ENCODE measurements at regions not wholly inside any gene's neighbourhood (a gene's known extent, or its start where the extent isn't known, plus 50 kb on each side); places are given as distances from the start of the nearest gene placed in this dataset.

- no peak overlapping the region for H3K27ac Mint-ChIP-seq
- peaks cover 0 to 10% (median 0%) of the 10 kb centered on the region in 9 donors for H3K9me3 Mint-ChIP-seq
- no peaks in the 10 kb centered on the region for H3K36me3 Mint-ChIP-seq
- DNase-seq, result no peak
- ATAC-seq, result no peak
- POLR2A ChIA-PET, result no interaction called here
- no peak overlapping the region for H3K4me3 Mint-ChIP-seq
- peaks cover 0 to 4% (median 0%) of the 10 kb centered on the region in 5 donors for H3K27me3 Mint-ChIP-seq
- no peaks in the 10 kb centered on the region for H3K4me1 Mint-ChIP-seq
These were observed 394.4 kb downstream of the DOK5 start for GRCh38 chr20:54869765-54870164.

- no peaks in the 10 kb centered on the region for H3K36me3 Mint-ChIP-seq
- POLR2A ChIA-PET, result no interaction called here
These were observed 389.9 kb downstream of the DOK5 start for GRCh38 chr20:54865273-54865672.

GRCh38 chr20:54860716-54861115, 385.3 kb downstream of the DOK5 start:
- H3K27ac Mint-ChIP-seq, result no peak overlapping the region
- ATAC-seq, result no peak
- POLR2A ChIA-PET, result no interaction called here

More at GRCh38 chr20:54865273-54865672, 389.9 kb downstream of the DOK5 start:
- H3K27me3 Mint-ChIP-seq, result peaks cover 0 to 12% (median 7%) of the 10 kb centered on the region in 5 donors
- no peak overlapping the region for H3K27ac Mint-ChIP-seq
- DNase-seq (no peak), ATAC-seq (no peak)
- H3K4me1 Mint-ChIP-seq, result no peaks in the 10 kb centered on the region
- H3K4me3 Mint-ChIP-seq, result no peak overlapping the region
- peaks cover 0 to 6% (median 0%) of the 10 kb centered on the region in 9 donors for H3K9me3 Mint-ChIP-seq

GRCh38 chr20:54856202-54856601, 380.8 kb downstream of the DOK5 start:
- Mint-ChIP-seq H3K4me3 (no peak overlapping the region), H3K36me3 (no peaks in the 10 kb centered on the region), H3K4me1 (no peaks in the 10 kb centered on the region), H3K27ac (no peak overlapping the region), H3K9me3 (peaks cover 2 to 16% (median 9%) of the 10 kb centered on the region in 9 donors), H3K27me3 (peaks cover 0 to 16% (median 0%) of the 10 kb centered on the region in 5 donors)
- ATAC-seq, result no peak
- POLR2A ChIA-PET, result no interaction called here
- DNase-seq, result no peak

More at GRCh38 chr20:54860716-54861115, 385.3 kb downstream of the DOK5 start:
- Mint-ChIP-seq H3K9me3 (peaks cover 2 to 16% (median 9%) of the 10 kb centered on the region in 9 donors), H3K36me3 (no peaks in the 10 kb centered on the region), H3K4me1 (no peaks in the 10 kb centered on the region), H3K4me3 (no peak overlapping the region), H3K27me3 (peaks cover 0 to 12% (median 9%) of the 10 kb centered on the region in 5 donors)
- no peak for DNase-seq

GRCh38 chr20:54849741-54850140, 374.3 kb downstream of the DOK5 start:
- no peaks in the 10 kb centered on the region for H3K36me3 Mint-ChIP-seq
- H3K4me1 Mint-ChIP-seq, result no peaks in the 10 kb centered on the region
- ATAC-seq (no peak), DNase-seq (no peak)
- no peak overlapping the region for H3K27ac Mint-ChIP-seq
- H3K9me3 Mint-ChIP-seq, result peaks cover 0 to 10% (median 0%) of the 10 kb centered on the region in 9 donors
- no peak overlapping the region for H3K4me3 Mint-ChIP-seq
- peaks cover 0 to 9% (median 6%) of the 10 kb centered on the region in 5 donors for H3K27me3 Mint-ChIP-seq
- POLR2A ChIA-PET, result no interaction called here

GRCh38 chr20:54848984-54849538, 373.7 kb downstream of the DOK5 start:
- DNase-seq (no peak), ATAC-seq (no peak)
- POLR2A ChIA-PET, result no interaction called here
- H3K27me3 Mint-ChIP-seq, result peaks cover 0 to 9% (median 4%) of the 10 kb centered on the region in 5 donors
- no peak overlapping the region for H3K4me3 Mint-ChIP-seq
- no peaks in the 10 kb centered on the region for H3K4me1 Mint-ChIP-seq
- H3K27ac Mint-ChIP-seq, result no peak overlapping the region
- H3K36me3 Mint-ChIP-seq, result no peaks in the 10 kb centered on the region
- H3K9me3 Mint-ChIP-seq, result peaks cover 0 to 10% (median 0%) of the 10 kb centered on the region in 9 donors

- peaks cover 0 to 9% (median 4%) of the 10 kb centered on the region in 5 donors for H3K27me3 Mint-ChIP-seq
- ATAC-seq (no peak), DNase-seq (no peak)
- H3K4me3 Mint-ChIP-seq, result no peak overlapping the region
- H3K4me1 Mint-ChIP-seq, result no peaks in the 10 kb centered on the region
- no peaks in the 10 kb centered on the region for H3K36me3 Mint-ChIP-seq
- POLR2A ChIA-PET, result no interaction called here
- H3K9me3 Mint-ChIP-seq, result peaks cover 0 to 10% (median 0%) of the 10 kb centered on the region in 9 donors
- H3K27ac Mint-ChIP-seq, result no peak overlapping the region
These were observed 372.9 kb downstream of the DOK5 start for GRCh38 chr20:54848262-54848661.

GRCh38 chr20:54846948-54847347, 371.6 kb downstream of the DOK5 start:
- no peak for DNase-seq
- peaks cover 0 to 10% (median 0%) of the 10 kb centered on the region in 9 donors for H3K9me3 Mint-ChIP-seq
- H3K4me3 Mint-ChIP-seq, result no peak overlapping the region
- POLR2A ChIA-PET, result no interaction called here
- H3K27me3 Mint-ChIP-seq, result peaks cover 0 to 9% (median 4%) of the 10 kb centered on the region in 5 donors
- H3K27ac Mint-ChIP-seq, result no peak overlapping the region
- H3K36me3 Mint-ChIP-seq, result no peaks in the 10 kb centered on the region
- ATAC-seq, result no peak
- H3K4me1 Mint-ChIP-seq, result no peaks in the 10 kb centered on the region

- Mint-ChIP-seq H3K27ac (no peak overlapping the region), H3K9me3 (peaks cover 0 to 10% (median 0%) of the 10 kb centered on the region in 9 donors), H3K4me1 (no peaks in the 10 kb centered on the region), H3K27me3 (peaks cover 0 to 16% (median 4%) of the 10 kb centered on the region in 5 donors), H3K4me3 (no peak overlapping the region), H3K36me3 (no peaks in the 10 kb centered on the region)
- no peak for ATAC-seq
- DNase-seq, result no peak
- POLR2A ChIA-PET, result no interaction called here
These were observed 369.0 kb downstream of the DOK5 start for GRCh38 chr20:54844346-54844745.

GRCh38 chr20:54843865-54844264, 368.5 kb downstream of the DOK5 start:
- Mint-ChIP-seq H3K4me1 (no peaks in the 10 kb centered on the region), H3K27me3 (peaks cover 0 to 16% (median 4%) of the 10 kb centered on the region in 5 donors), H3K4me3 (no peak overlapping the region), H3K36me3 (no peaks in the 10 kb centered on the region), H3K27ac (no peak overlapping the region), H3K9me3 (peaks cover 0 to 10% (median 0%) of the 10 kb centered on the region in 9 donors)
- DNase-seq, result no peak
- POLR2A ChIA-PET, result no interaction called here
- ATAC-seq, result no peak

GRCh38 chr20:54843431-54843830, 368.0 kb downstream of the DOK5 start:
- H3K4me1 Mint-ChIP-seq, result no peaks in the 10 kb centered on the region
- peaks cover 0 to 16% (median 4%) of the 10 kb centered on the region in 5 donors for H3K27me3 Mint-ChIP-seq
- H3K36me3 Mint-ChIP-seq, result no peaks in the 10 kb centered on the region
- DNase-seq (no peak), ATAC-seq (no peak)
- H3K4me3 Mint-ChIP-seq, result no peak overlapping the region
- peaks cover 0 to 10% (median 0%) of the 10 kb centered on the region in 9 donors for H3K9me3 Mint-ChIP-seq
- H3K27ac Mint-ChIP-seq, result no peak overlapping the region
- POLR2A ChIA-PET, result no interaction called here

GRCh38 chr20:54839224-54839623, 363.8 kb downstream of the DOK5 start:
- H3K27me3 Mint-ChIP-seq, result peaks cover 0 to 12% (median 0%) of the 10 kb centered on the region in 5 donors
- H3K4me1 Mint-ChIP-seq, result no peaks in the 10 kb centered on the region
- POLR2A ChIA-PET, result no interaction called here
- ATAC-seq (no peak), DNase-seq (no peak)
- no peak overlapping the region for H3K4me3 Mint-ChIP-seq
- H3K9me3 Mint-ChIP-seq, result peaks cover 0 to 3% (median 0%) of the 10 kb centered on the region in 9 donors
- H3K27ac Mint-ChIP-seq, result no peak overlapping the region
- no peaks in the 10 kb centered on the region for H3K36me3 Mint-ChIP-seq

- ATAC-seq, result no peak
- H3K9me3 Mint-ChIP-seq, result peaks cover 0 to 3% (median 0%) of the 10 kb centered on the region in 9 donors
- no peak for DNase-seq
- no peak overlapping the region for H3K4me3 Mint-ChIP-seq
- no peaks in the 10 kb centered on the region for H3K4me1 Mint-ChIP-seq
- no peak overlapping the region for H3K27ac Mint-ChIP-seq
- H3K36me3 Mint-ChIP-seq, result no peaks in the 10 kb centered on the region
- POLR2A ChIA-PET, result no interaction called here
- H3K27me3 Mint-ChIP-seq, result peaks cover 0 to 17% (median 0%) of the 10 kb centered on the region in 5 donors
These were observed 361.8 kb downstream of the DOK5 start for GRCh38 chr20:54837226-54837625.

GRCh38 chr20:54822386-54822785, 347.0 kb downstream of the DOK5 start:
- no peak for ATAC-seq
- Mint-ChIP-seq H3K27ac (no peak overlapping the region), H3K4me1 (no peaks in the 10 kb centered on the region), H3K36me3 (no peaks in the 10 kb centered on the region), H3K4me3 (no peak overlapping the region), H3K9me3 (no peaks in the 10 kb centered on the region), H3K27me3 (peaks cover 0 to 10% (median 6%) of the 10 kb centered on the region in 5 donors)
- no peak for DNase-seq
- POLR2A ChIA-PET, result no interaction called here

Data from naive thymus-derived CD8-positive, alpha-beta T cell (primary cell).